ENCODE measurements at regions not wholly inside any gene's neighbourhood (a gene's known extent, or its start where the extent isn't known, plus 50 kb on each side); places are given as distances from the start of the nearest gene placed in this dataset.

DNA sequence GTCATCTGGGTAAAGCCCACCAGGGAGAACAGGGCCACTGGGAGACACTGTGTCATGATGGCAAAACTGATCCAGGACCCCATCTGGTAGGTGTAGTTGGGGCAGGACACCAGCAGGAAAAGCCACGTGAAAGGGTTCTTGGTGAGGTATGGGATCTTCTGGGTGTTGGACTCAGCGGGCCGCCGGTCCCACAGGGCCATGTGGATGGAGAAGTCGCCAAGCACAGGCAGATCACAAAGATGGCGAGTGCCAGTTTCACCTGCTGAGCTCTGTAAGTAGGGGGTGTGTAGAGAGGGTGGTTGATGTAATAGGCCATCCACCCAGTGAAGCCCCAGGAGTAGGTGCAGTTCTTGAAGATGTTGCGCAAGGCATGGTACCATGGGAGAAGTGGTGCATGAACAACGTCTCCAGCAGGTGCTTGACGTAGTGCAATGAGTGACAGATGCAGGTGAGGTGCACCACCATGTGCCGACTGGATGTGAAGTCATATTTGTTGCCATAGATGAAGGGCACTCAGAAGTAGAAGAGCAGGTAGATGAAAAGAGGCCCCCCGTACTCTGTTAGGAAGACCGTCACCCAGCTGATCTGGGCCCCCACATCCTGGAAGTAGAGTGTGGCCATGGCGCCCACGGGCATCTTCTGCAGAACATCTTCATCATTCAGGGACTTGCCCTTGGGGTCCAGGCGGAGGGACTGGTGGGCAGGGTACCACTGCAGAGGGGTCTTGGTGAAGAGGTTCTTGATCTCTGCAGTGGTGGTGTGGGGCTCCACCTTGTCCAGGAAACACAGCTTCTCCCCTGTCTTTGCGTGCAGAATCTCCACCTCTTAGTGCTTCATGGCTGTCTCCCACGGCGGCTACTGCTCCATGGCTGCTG lies 249.3 kb downstream of the ANKRD50 start:
- POLR2A ChIA-PET = no interaction called here
- peaks cover 0 to 4% (median 0%) of the 10 kb centered on the region in 5 donors for H3K36me3 Mint-ChIP-seq
- no peak for DNase-seq

DNA sequence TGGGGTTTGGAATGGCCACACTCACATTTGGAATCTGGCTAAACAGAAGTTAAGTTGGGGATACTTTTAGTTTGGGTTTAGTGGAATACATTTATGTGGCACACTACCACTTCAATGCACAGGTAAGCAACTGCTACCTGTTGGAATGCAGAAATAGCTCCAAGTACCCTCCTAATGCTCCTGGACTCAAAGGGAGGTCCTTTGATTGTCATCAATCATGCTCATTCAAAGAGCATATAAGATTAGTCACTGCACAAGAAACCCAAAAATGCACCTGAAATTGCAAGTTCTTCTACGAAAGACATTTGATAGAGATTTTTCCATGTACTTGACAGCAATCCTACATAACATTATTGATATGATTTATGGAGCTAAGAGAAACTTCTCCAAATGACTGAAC lies 247.7 kb downstream of the ANKRD50 start:
- peaks cover 0 to 3% (median 0%) of the 10 kb centered on the region in 3 experiments for H3K9me3 ChIP-seq (ENCODE audit: control insufficient read depth in 2 of 3, low read length in 3 of 3)
- H3K27me3 ChIP-seq (ENCODE audit: control insufficient read depth in 2 of 2, insufficient read depth in 2 of 2, low read length in 2 of 2) = no peaks in the 10 kb centered on the region
- H3K36me3 Mint-ChIP-seq = peaks cover 0 to 4% (median 0%) of the 10 kb centered on the region in 5 donors
- peaks cover 0 to 33% (median 13%) of the 10 kb centered on the region in 11 donors for H3K9me3 Mint-ChIP-seq
- no peak overlapping the region for H3K27ac ChIP-seq (ENCODE audit: low read depth, low read length)
- peaks cover 0 to 2% (median 0%) of the 10 kb centered on the region in 7 donors for H3K4me1 Mint-ChIP-seq
- no peaks in the 10 kb centered on the region for H3K36me3 ChIP-seq (ENCODE audit: control insufficient read depth in 2 of 3, insufficient read depth in 3 of 3, low read length in 3 of 3)
- ATAC-seq (no peak), DNase-seq (no peak)
- POLR2A ChIA-PET = no interaction called here
- no peaks in the 10 kb centered on the region for H3K27me3 Mint-ChIP-seq
- no peak overlapping the region for H3K4me3 Mint-ChIP-seq
- H3K4me1 ChIP-seq (ENCODE audit: control insufficient read depth in 2 of 2, insufficient read depth in 2 of 2, low read length in 2 of 2) = no peaks in the 10 kb centered on the region
- no peak overlapping the region for H3K4me3 ChIP-seq (ENCODE audit: low read length)
- no peak overlapping the region for H3K27ac Mint-ChIP-seq
- intact Hi-C loops (cut with micrococcal nuclease) = no loop called here
- CTCF ChIA-PET = no interaction called here

More for the DNA sequence above, 249.3 kb downstream of the ANKRD50 start:
- no peaks in the 10 kb centered on the region for H3K36me3 ChIP-seq (ENCODE audit: control insufficient read depth in 2 of 3, insufficient read depth in 3 of 3, low read length in 3 of 3)
- H3K4me1 ChIP-seq (ENCODE audit: control insufficient read depth in 2 of 2, insufficient read depth in 2 of 2, low read length in 2 of 2) = no peaks in the 10 kb centered on the region
- CTCF ChIA-PET = no interaction called here
- H3K4me1 Mint-ChIP-seq = peaks cover 0 to 2% (median 0%) of the 10 kb centered on the region in 7 donors
- H3K27me3 Mint-ChIP-seq = no peaks in the 10 kb centered on the region
- no peak overlapping the region for H3K4me3 Mint-ChIP-seq
- H3K9me3 ChIP-seq (ENCODE audit: control insufficient read depth in 2 of 3, low read length in 3 of 3) = peaks cover 0 to 3% (median 0%) of the 10 kb centered on the region in 3 experiments
- H3K27ac Mint-ChIP-seq = no peak overlapping the region
- peaks cover 0 to 33% (median 13%) of the 10 kb centered on the region in 11 donors for H3K9me3 Mint-ChIP-seq
- intact Hi-C loops (cut with micrococcal nuclease) = no loop called here
- H3K27me3 ChIP-seq (ENCODE audit: control insufficient read depth in 2 of 2, insufficient read depth in 2 of 2, low read length in 2 of 2) = no peaks in the 10 kb centered on the region
- H3K4me3 ChIP-seq (ENCODE audit: low read length) = no peak overlapping the region
- ATAC-seq = no peak
- H3K27ac ChIP-seq (ENCODE audit: low read depth, low read length) = no peak overlapping the region

DNA sequence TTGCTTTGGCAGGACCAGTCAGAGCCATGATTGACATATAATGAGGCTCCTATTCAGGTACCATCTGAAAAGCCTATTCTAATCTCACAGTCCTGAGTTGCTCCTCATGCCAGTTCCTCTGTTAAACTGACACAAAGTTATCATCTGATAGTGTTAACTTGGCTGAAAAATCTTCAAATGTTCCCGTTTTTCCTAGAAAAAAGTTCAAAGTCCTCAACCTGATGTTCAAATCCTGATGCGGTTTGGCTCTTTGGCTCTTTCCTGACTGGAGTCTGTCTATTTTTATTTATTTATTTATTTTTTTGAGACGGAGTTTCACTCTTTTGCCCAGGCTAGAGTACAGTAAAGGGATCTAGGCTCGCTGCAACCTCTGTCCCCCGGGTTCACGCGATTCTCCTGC lies 244.2 kb downstream of the ANKRD50 start:
- Histone ChIP-seq H3K4me3 (ENCODE audit: low read length) (no peak overlapping the region), H3K27ac (ENCODE audit: low read depth, low read length) (no peak overlapping the region), H3K4me1 (ENCODE audit: control insufficient read depth in 2 of 2, insufficient read depth in 2 of 2, low read length in 2 of 2) (no peaks in the 10 kb centered on the region), H3K36me3 (ENCODE audit: control insufficient read depth in 2 of 3, insufficient read depth in 3 of 3, low read length in 3 of 3) (no peaks in the 10 kb centered on the region), H3K9me3 (ENCODE audit: control insufficient read depth in 2 of 3, low read length in 3 of 3) (no peaks in the 10 kb centered on the region), H3K27me3 (ENCODE audit: control insufficient read depth in 2 of 2, insufficient read depth in 2 of 2, low read length in 2 of 2) (no peaks in the 10 kb centered on the region)
- Mint-ChIP-seq H3K9me3 (peaks cover 0 to 24% (median 6%) of the 10 kb centered on the region in 11 donors), H3K36me3 (no peaks in the 10 kb centered on the region), H3K27ac (no peak overlapping the region), H3K27me3 (no peaks in the 10 kb centered on the region), H3K4me1 (peaks cover 0 to 3% (median 0%) of the 10 kb centered on the region in 7 donors), H3K4me3 (no peak overlapping the region)
- CTCF ChIA-PET = no interaction called here
- intact Hi-C loops (cut with micrococcal nuclease) = no loop called here
- POLR2A ChIA-PET = no interaction called here
- no peak for ATAC-seq
- DNase-seq = no peak

DNA sequence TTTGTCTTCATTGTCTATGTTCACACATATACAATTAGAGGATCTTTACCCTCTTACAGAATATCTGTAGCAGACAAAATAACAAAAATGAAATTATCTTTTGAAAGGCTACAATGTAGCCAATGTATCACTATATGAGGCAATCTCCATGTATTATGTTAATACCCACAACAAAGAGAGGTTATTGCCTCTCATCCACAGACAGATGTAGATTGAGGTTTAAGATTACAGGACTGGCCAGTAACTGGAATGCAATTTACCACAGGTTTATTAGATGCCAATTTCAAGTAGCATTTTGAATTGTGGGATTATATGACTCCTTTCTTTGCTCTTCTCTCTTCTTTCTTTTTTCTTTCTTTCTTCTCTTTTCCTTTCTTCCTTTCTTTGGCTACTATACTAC lies 242.6 kb downstream of the ANKRD50 start:
- no peaks in the 10 kb centered on the region for H3K36me3 Mint-ChIP-seq
- no peaks in the 10 kb centered on the region for H3K27me3 ChIP-seq (ENCODE audit: control insufficient read depth in 2 of 2, insufficient read depth in 2 of 2, low read length in 2 of 2)
- no peak overlapping the region for H3K27ac Mint-ChIP-seq
- H3K4me3 Mint-ChIP-seq = no peak overlapping the region
- no peak overlapping the region for H3K4me3 ChIP-seq (ENCODE audit: low read length)
- ChIA-PET CTCF (no interaction called here), POLR2A (no interaction called here)
- no peak overlapping the region for H3K27ac ChIP-seq (ENCODE audit: low read depth, low read length)
- H3K4me1 Mint-ChIP-seq = peaks cover 0 to 3% (median 0%) of the 10 kb centered on the region in 7 donors
- intact Hi-C loops (cut with micrococcal nuclease) = no loop called here
- no peaks in the 10 kb centered on the region for H3K36me3 ChIP-seq (ENCODE audit: control insufficient read depth in 2 of 3, insufficient read depth in 3 of 3, low read length in 3 of 3)
- H3K9me3 ChIP-seq (ENCODE audit: control insufficient read depth in 2 of 3, low read length in 3 of 3) = no peaks in the 10 kb centered on the region
- H3K27me3 Mint-ChIP-seq = no peaks in the 10 kb centered on the region
- DNase-seq = no peak
- no peak for ATAC-seq
- peaks cover 0 to 15% (median 3%) of the 10 kb centered on the region in 11 donors for H3K9me3 Mint-ChIP-seq
- H3K4me1 ChIP-seq (ENCODE audit: control insufficient read depth in 2 of 2, insufficient read depth in 2 of 2, low read length in 2 of 2) = no peaks in the 10 kb centered on the region

DNA sequence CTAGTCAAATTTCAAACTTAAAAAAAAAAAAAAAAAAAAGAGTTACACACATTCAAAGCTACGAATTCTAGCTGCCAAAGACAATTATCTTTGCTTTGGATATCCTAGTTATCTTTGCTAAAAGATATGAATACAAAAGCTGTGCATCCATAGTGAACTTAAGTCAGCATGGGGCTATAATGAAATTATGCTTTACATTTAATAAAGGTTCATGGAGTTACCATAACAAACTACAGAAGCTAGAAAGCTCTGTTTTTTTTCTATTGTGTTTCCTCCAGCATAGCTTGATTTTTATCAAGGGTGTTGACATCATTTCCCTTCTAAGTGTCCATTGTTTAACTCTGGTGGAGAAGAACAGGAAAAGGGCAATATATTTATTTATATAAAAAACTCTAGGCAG lies 234.1 kb downstream of the ANKRD50 start:
- peaks cover 0 to 8% (median 0%) of the 10 kb centered on the region in 11 donors for H3K9me3 Mint-ChIP-seq
- Histone ChIP-seq H3K36me3 (ENCODE audit: control insufficient read depth in 2 of 3, insufficient read depth in 3 of 3, low read length in 3 of 3) (no peaks in the 10 kb centered on the region), H3K9me3 (ENCODE audit: control insufficient read depth in 2 of 3, low read length in 3 of 3) (no peaks in the 10 kb centered on the region), H3K27ac (ENCODE audit: low read depth, low read length) (no peak overlapping the region), H3K27me3 (ENCODE audit: control insufficient read depth in 2 of 2, insufficient read depth in 2 of 2, low read length in 2 of 2) (no peaks in the 10 kb centered on the region), H3K4me1 (ENCODE audit: control insufficient read depth in 2 of 2, insufficient read depth in 2 of 2, low read length in 2 of 2) (no peaks in the 10 kb centered on the region), H3K4me3 (ENCODE audit: low read length) (no peak overlapping the region)
- ChIA-PET CTCF (no interaction called here), POLR2A (no interaction called here)
- no peaks in the 10 kb centered on the region for H3K36me3 Mint-ChIP-seq
- H3K4me1 Mint-ChIP-seq = no peaks in the 10 kb centered on the region
- no peak for DNase-seq
- no peak overlapping the region for H3K27ac Mint-ChIP-seq
- no peak for ATAC-seq
- no peak overlapping the region for H3K4me3 Mint-ChIP-seq
- intact Hi-C loops (cut with micrococcal nuclease) = loop anchor here in 1 of 2 donors (1.0 kb wide), 1 partner anchor 36 kb away; no protein-coding TSS in a partner anchor
- H3K27me3 Mint-ChIP-seq = no peaks in the 10 kb centered on the region

DNA sequence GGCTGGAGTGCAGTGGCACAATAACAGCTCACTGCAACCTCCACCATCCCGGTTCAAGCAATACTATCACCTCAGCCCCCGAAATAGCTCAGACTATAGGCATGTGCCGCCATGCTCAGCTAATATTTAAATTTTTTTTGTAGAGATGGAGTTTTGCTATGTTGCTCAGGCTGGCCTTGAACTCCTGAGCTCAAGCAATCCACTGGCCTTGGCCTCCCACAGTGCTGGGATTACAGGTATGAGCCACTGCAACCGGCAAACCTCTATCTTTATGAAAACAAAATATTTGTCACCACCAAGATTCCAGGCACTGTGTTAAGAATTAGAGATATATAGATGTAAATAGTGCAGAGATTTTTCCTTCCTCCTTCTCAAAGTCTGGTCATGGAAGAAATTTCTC lies 232.5 kb downstream of the ANKRD50 start:
- Mint-ChIP-seq H3K27me3 (no peaks in the 10 kb centered on the region), H3K27ac (no peak overlapping the region), H3K36me3 (no peaks in the 10 kb centered on the region), H3K9me3 (peaks cover 0 to 6% (median 0%) of the 10 kb centered on the region in 11 donors), H3K4me1 (no peaks in the 10 kb centered on the region), H3K4me3 (no peak overlapping the region)
- Histone ChIP-seq H3K9me3 (ENCODE audit: control insufficient read depth in 2 of 3, low read length in 3 of 3) (no peaks in the 10 kb centered on the region), H3K27me3 (ENCODE audit: control insufficient read depth in 2 of 2, insufficient read depth in 2 of 2, low read length in 2 of 2) (no peaks in the 10 kb centered on the region), H3K27ac (ENCODE audit: low read depth, low read length) (no peak overlapping the region), H3K4me3 (ENCODE audit: low read length) (no peak overlapping the region), H3K36me3 (ENCODE audit: control insufficient read depth in 2 of 3, insufficient read depth in 3 of 3, low read length in 3 of 3) (no peaks in the 10 kb centered on the region), H3K4me1 (ENCODE audit: control insufficient read depth in 2 of 2, insufficient read depth in 2 of 2, low read length in 2 of 2) (no peaks in the 10 kb centered on the region)
- no peak for ATAC-seq
- ChIA-PET POLR2A (no interaction called here), CTCF (no interaction called here)
- intact Hi-C loops (cut with micrococcal nuclease) = no loop called here
- no peak for DNase-seq

DNA sequence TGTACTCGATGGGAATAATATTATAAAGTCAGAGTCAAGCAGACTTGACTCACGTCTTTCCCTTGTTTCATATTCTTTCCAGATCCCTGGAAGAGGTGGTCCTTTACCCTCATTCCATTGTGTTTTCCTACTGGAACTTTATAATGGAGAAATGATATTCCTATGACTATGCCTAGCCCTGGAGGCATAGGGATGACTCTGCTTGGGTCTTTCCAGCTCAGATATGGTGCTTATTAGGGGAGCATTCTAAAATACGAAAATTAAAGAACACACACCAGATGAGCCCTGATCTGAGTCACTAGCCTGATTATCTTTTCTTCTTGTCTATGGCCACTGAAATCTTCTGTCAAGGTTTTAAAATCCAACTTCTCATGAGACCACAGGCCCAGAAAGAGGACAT lies 231.4 kb downstream of the ANKRD50 start:
- POLR2A ChIA-PET = no interaction called here
- no peaks in the 10 kb centered on the region for H3K36me3 ChIP-seq (ENCODE audit: control insufficient read depth in 2 of 3, insufficient read depth in 3 of 3, low read length in 3 of 3)
- Mint-ChIP-seq H3K9me3 (peaks cover 0 to 6% (median 0%) of the 10 kb centered on the region in 11 donors), H3K4me3 (no peak overlapping the region), H3K4me1 (no peaks in the 10 kb centered on the region), H3K27me3 (no peaks in the 10 kb centered on the region), H3K36me3 (no peaks in the 10 kb centered on the region), H3K27ac (no peak overlapping the region)
- no peak overlapping the region for H3K27ac ChIP-seq (ENCODE audit: low read depth, low read length)
- H3K4me1 ChIP-seq (ENCODE audit: control insufficient read depth in 2 of 2, insufficient read depth in 2 of 2, low read length in 2 of 2) = no peaks in the 10 kb centered on the region
- no peaks in the 10 kb centered on the region for H3K27me3 ChIP-seq (ENCODE audit: control insufficient read depth in 2 of 2, insufficient read depth in 2 of 2, low read length in 2 of 2)
- CTCF ChIA-PET = no interaction called here
- H3K4me3 ChIP-seq (ENCODE audit: low read length) = no peak overlapping the region
- DNase-seq (no peak), ATAC-seq (no peak)
- intact Hi-C loops (cut with micrococcal nuclease) = no loop called here
- H3K9me3 ChIP-seq (ENCODE audit: control insufficient read depth in 2 of 3, low read length in 3 of 3) = no peaks in the 10 kb centered on the region

Measured in naive thymus-derived CD4-positive, alpha-beta T cell (primary cell).